ENCODE measurements at regions not wholly inside any gene's neighbourhood (a gene's known extent, or its start where the extent isn't known, plus 50 kb on each side); places are given as distances from the start of the nearest gene placed in this dataset.

- no peak for DNase-seq (ENCODE audit: low read depth)
These were observed 129.1 kb upstream of the FSTL4 start for GRCh38 chr5:133741396-133741795.

GRCh38 chr5:133739181-133739780 lies 126.9 kb upstream of the FSTL4 start:
- DNase-seq (ENCODE audit: low read depth) = no peak

GRCh38 chr5:133738271-133738670 lies 125.9 kb upstream of the FSTL4 start:
- no peak for DNase-seq (ENCODE audit: low read depth)

GRCh38 chr5:133736512-133736911 lies 124.2 kb upstream of the FSTL4 start:
- no peak for DNase-seq (ENCODE audit: low read depth)

DNA sequence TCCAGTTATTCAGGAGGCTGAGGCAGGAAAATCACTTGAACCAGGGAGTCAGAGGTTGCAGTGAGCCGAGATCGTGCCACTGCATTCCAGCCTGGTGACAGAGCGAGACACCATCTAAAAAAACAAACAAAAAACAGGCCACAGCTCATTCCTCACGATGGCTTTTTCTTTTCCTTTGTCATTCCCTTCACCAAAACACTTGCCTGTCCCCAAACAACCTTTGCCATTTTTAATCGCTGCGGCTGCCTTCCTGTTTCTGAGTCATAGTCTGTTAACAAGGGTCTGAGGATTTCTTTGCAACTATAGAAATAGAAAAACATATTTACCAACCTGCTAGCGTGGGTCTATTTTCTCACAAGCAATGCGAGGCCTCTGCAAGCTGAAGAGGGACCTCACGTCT lies 123.0 kb upstream of the FSTL4 start:
- DNase-seq (ENCODE audit: low read depth) = peak; percentile 71

GRCh38 chr5:133734916-133735315 lies 122.6 kb upstream of the FSTL4 start:
- no peak for DNase-seq (ENCODE audit: low read depth)

- no peak for DNase-seq (ENCODE audit: low read depth)
These were observed 120.2 kb upstream of the FSTL4 start for GRCh38 chr5:133732536-133732935.

- DNase-seq (ENCODE audit: low read depth) = no peak
These were observed 119.6 kb upstream of the FSTL4 start for GRCh38 chr5:133731951-133732350.

- DNase-seq (ENCODE audit: low read depth) = no peak
These were observed 118.5 kb upstream of the FSTL4 start for GRCh38 chr5:133730866-133731265.

DNA sequence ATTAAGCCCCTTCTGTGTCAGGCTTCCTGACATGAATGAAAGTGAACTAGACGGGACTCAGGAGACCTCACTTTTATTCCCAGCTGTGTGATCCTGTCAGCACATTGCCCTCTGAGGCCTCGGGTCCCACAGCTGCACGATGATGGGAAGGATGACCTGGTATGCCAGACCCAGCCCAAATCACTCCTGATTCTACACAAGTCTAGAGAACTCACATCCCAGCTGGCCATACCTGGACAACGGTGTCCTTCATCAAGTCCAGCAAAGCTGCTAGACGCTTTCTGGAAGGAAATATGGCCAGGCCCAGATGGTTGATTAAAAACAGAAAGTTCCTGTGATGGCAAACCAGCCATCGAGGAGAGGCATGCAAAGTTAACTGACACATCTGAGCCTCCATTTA lies 118.0 kb upstream of the FSTL4 start:
- no peak for DNase-seq (ENCODE audit: low read depth)

GRCh38 chr5:133729800-133730199 lies 117.5 kb upstream of the FSTL4 start:
- no peak for DNase-seq (ENCODE audit: low read depth)

DNA sequence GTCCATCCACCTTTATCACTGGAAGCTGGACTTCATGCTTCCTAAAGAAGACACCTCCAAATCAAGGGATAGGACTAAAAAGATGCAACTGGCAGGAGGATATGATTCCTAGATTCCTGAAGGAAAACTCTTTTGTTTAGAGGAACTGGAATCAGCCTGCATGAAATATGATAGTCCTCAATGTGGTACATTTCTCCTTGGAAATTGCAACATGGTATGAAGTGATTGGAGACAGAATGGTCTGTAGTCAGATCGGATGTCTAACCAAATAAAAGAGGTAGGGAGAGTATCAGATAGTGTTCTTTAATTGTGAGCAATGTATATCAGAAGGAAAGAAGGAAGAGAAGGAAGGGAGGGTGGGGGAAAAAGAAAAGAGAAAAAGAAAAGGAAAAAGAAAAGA lies 116.1 kb upstream of the FSTL4 start:
- no peak for DNase-seq (ENCODE audit: low read depth)

GRCh38 chr5:133727636-133728035 lies 115.3 kb upstream of the FSTL4 start:
- no peak for DNase-seq (ENCODE audit: low read depth)

DNA sequence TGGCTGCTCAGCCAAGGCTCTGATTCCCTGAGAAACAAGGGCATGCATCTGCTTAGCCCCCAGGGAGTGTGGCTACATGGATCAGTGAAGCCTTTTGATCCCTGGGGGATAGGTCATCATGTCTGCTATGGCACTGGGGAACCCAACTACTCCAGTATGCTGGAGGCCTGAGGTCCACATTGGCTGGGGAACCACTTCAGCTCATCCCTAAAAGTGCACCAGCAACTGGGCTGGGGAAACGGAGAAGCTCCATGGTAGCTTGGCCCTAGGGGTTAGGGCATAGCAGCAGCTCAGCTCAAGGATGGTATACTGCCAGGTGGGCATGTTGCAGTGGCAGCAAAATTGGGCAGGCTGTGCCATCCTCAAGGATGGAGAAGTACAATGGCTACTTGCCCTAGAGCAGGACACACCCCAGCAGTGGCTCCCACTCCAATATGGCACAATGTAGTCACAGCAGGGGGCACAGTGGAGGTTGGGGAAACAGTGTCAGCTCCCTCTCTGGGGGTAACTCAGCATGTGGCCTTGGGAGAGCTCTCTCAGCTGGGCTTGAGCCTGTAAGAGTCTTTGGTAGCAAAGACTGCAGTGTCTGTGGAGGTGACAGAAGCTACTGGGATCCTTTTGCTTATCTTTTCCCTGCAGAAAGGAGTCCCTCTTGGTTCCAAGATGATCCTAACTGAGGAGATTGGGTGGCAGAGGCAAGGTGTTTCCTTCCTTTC lies 111.5 kb upstream of the FSTL4 start:
- DNase-seq (ENCODE audit: low read depth) = no peak

GRCh38 chr5:133723126-133723525 lies 110.8 kb upstream of the FSTL4 start:
- no peak for DNase-seq (ENCODE audit: low read depth)

DNA sequence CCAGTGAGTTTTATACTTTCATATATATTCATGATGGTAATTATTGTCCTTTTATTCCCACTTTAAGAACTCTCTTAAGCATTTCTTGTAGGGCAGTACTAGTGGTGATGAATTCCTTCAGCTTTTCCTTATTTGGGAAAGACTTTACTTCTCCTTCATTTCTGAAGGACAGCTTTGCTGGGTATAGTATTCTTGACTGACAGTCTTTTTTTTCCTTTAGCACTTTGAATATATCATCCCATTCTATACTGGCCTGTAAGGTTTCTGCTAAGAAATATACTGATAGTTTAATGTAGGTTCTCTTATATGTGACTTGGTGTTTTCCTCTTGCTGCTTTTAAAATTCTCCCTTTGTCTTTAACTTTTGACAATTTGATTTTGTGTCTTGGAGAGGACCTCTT lies 109.0 kb upstream of the FSTL4 start:
- no peak for DNase-seq (ENCODE audit: low read depth)

DNA sequence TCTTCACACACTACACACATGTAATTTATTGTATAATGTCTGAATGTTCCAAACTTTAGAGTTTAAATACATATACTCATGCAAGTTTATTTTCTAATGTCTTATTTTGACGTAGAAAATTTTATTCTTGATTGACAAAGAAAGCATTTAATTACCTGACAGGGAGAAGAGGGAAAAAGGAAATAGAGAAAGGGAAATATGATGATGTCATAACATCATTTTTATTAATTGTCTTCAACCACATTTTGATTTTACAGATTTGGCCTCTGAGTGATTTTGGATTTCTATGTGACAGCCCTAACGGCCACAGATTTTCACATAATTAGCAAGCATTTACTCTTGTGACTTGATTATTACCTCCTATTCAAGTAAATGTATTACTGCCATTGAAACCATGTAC lies 106.1 kb upstream of the FSTL4 start:
- DNase-seq (ENCODE audit: low read depth) = no peak

DNA sequence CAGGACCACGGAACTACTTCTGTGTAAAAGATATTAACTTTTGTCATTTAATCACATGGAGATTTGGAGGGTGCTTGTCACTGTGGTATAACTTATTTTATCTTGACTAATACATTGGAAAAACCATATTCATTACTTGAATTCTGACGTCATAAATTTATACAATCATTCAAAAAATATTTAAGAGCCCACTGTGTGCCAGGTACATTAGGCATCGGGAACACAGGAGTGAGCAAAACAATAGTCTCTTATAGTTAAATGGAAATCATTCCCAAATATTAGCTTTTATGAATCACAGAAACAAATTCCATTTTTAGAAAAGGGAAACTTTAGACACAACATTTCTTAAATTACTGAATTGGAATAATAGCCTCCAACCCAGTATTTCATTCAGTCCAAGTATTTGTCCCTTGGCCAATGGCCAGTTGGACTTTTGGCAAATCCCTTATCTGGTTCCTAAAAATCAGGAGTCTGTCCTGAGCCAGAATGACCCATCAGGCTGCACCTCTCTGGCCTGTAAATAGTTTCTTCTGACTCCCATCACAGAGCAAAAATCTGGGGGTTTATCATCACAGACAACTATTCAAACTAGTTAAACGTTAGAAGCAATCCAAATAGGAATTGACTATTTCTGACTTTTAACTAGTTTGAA lies 104.3 kb upstream of the FSTL4 start:
- no peak for DNase-seq (ENCODE audit: low read depth)

GRCh38 chr5:133715616-133716015 lies 103.3 kb upstream of the FSTL4 start:
- DNase-seq (ENCODE audit: low read depth) = no peak

DNA sequence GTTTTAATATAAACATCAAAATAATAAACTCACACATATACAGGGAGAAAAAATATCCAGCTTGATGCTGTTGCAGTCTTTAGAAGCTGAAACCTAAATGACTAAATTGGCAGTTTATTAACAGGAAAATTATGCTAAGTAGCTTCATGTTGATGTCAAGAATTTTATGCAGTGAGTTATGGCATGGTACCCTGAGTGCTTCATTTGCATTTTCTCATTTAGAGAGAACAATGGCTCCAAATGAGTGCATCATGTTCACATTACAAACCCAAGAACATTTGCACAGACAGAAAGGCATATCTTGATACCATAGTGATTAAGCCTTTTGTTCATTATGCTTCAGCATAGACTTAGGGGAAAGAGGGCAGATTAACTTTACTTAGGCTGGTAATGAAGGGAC lies 102.9 kb upstream of the FSTL4 start:
- DNase-seq (ENCODE audit: low read depth) = no peak

- DNase-seq (ENCODE audit: low read depth) = peak; percentile 79
These were observed 102.0 kb upstream of the FSTL4 start for GRCh38 chr5:133714161-133714915.

- peak; percentile 23 for DNase-seq (ENCODE audit: low read depth)
These were observed 101.4 kb upstream of the FSTL4 start for GRCh38 chr5:133713751-133714150.

GRCh38 chr5:133713209-133713608 lies 100.9 kb upstream of the FSTL4 start:
- DNase-seq (ENCODE audit: low read depth) = no peak
